Kidney (tissue), 13 donors: ENCODE measurements at regions not wholly inside any gene's neighbourhood (a gene's known extent, or its start where the extent isn't known, plus 50 kb on each side); places are given as distances from the start of the nearest gene placed in this dataset.
"Not testable (repeated sequence)": the region's sequence is repeated elsewhere in the genome, so short reads cannot be mapped to it uniquely, and the experiment has no call there.

Experiments used
- DNase-seq, 5 donors: peaks; one replicate each; pipeline ENCODE4 v3.0.0-alpha.2; 2013 to 2020
- FAIRE-seq: peaks from 2 replicates; lab custom pipeline; 2012; peaks lifted over from hg19 to GRCh38; lab: Jason Lieb, UNC
- H3K27ac ChIP-seq, 2 donors: one replicate each; pipeline ENCODE4 v1.7.0; 2013; ENCODE audit warnings: low read depth in 2 of 2, low read length in 2 of 2, inconsistent platforms in 1 of 2
- H3K27me3 ChIP-seq: one replicate; pipeline ENCODE4 v1.7.1; 2013; ENCODE audit warnings: low read length, inconsistent platforms; ENCODE audit not compliant: control insufficient read depth, insufficient read depth
- H3K36me3 ChIP-seq, 3 donors: one replicate each; pipeline versions ENCODE4 v1.7.0 to v1.7.1; 2013; ENCODE audit warnings: low read length in 3 of 3, control low read depth in 1 of 3, inconsistent platforms in 1 of 3; ENCODE audit not compliant: insufficient read depth in 3 of 3, control insufficient read depth in 2 of 3
- H3K4me1 ChIP-seq, 3 donors: one replicate each; pipeline versions ENCODE4 v1.7.0 to v1.7.1; 2013; ENCODE audit warnings: low read length in 3 of 3, inconsistent platforms in 1 of 3, low read depth in 1 of 3; ENCODE audit not compliant: control insufficient read depth in 2 of 3, insufficient read depth in 2 of 3
- H3K4me3 ChIP-seq, 3 donors: one replicate each; pipeline versions ENCODE4 v1.7.0 to v1.8.1; 2013; ENCODE audit warnings: low read length in 3 of 3, control low read depth in 1 of 3, inconsistent platforms in 1 of 3
- H3K9ac ChIP-seq, 3 donors: one replicate each; pipeline versions ENCODE4 v1.7.0 to v1.7.1; 2013; ENCODE audit warnings: low read length in 3 of 3, control low read depth in 1 of 3, inconsistent platforms in 1 of 3
- H3K9me3 ChIP-seq, 3 donors: one replicate each; pipeline versions ENCODE4 v1.7.0 to v1.7.1; 2013; ENCODE audit warnings: low read length in 3 of 3, control low read depth in 1 of 3, inconsistent platforms in 1 of 3; ENCODE audit not compliant: control insufficient read depth in 2 of 3, insufficient read depth in 1 of 3
- CTCF ChIP-seq: IDR thresholded peaks from 3 replicates; pipeline ENCODE4 v1.5.1; 2012; ENCODE audit warnings: mild to moderate bottlenecking, moderate library complexity, borderline replicate concordance; ENCODE audit not compliant: insufficient read depth; ENCODE audit errors: extremely low read depth
- intact Hi-C: fragments of 100-400 bp; cut with DNase I; formaldehyde crosslinking; loops from one replicate; pipeline ENCODE4 v1.11.1; 2022
- donor health status: control.
- donor health status: control.
- donor health status: control.
- donor health status: control.
- donor health status: control.
- donor health status: DM: yes; HTN: yes; CAD: no.
- donor health status: Normal renal cell carcinoma (clear cell type).

GRCh38 chr17:21774263-21774662, 81.9 kb downstream of the KCNJ18 start:
- no peak for FAIRE-seq
- Histone ChIP-seq H3K36me3 (no peaks in the 10 kb centered on the region), H3K9me3 (no peaks in the 10 kb centered on the region), H3K27me3 (no peaks in the 10 kb centered on the region), H3K4me1 (no peaks in the 10 kb centered on the region), H3K4me3 (no peak overlapping the region), H3K27ac (no peak overlapping the region), H3K9ac (no peak overlapping the region)
- intact Hi-C loops: no loop called here
- no peak for TF ChIP-seq CTCF
- DNase-seq: no peak

- H3K9me3 ChIP-seq, H3K36me3 ChIP-seq, H3K27me3 ChIP-seq, H3K27ac ChIP-seq, H3K4me1 ChIP-seq, H3K4me3 ChIP-seq, H3K9ac ChIP-seq, DNase-seq, FAIRE-seq, intact Hi-C loops: not testable (repeated sequence)
Observed at GRCh38 chr17:21775566-21775965, 83.2 kb downstream of the KCNJ18 start.

GRCh38 chr17:21776921-21777320, 84.6 kb downstream of the KCNJ18 start:
- intact Hi-C loops, H3K36me3 ChIP-seq, H3K4me1 ChIP-seq, H3K4me3 ChIP-seq, H3K27me3 ChIP-seq, FAIRE-seq, H3K27ac ChIP-seq, H3K9me3 ChIP-seq, H3K9ac ChIP-seq, DNase-seq: not testable (repeated sequence)

GRCh38 chr17:21778866-21779265, 86.5 kb downstream of the KCNJ18 start:
- H3K9me3 ChIP-seq, H3K4me1 ChIP-seq, H3K9ac ChIP-seq, H3K36me3 ChIP-seq, FAIRE-seq, H3K27me3 ChIP-seq, DNase-seq, H3K4me3 ChIP-seq, intact Hi-C loops, H3K27ac ChIP-seq: not testable (repeated sequence)

- H3K36me3 ChIP-seq, intact Hi-C loops, FAIRE-seq: not testable (repeated sequence)
Observed at GRCh38 chr17:21780293-21780888, 88.1 kb downstream of the KCNJ18 start.

GRCh38 chr17:21780919-21781665, 88.8 kb downstream of the KCNJ18 start:
- peak in 1 of 5 donors; percentile 29 for DNase-seq
- intact Hi-C loops, FAIRE-seq: not testable (repeated sequence)

More at GRCh38 chr17:21780293-21780888, 88.1 kb downstream of the KCNJ18 start:
- H3K27ac ChIP-seq, H3K27me3 ChIP-seq, H3K4me1 ChIP-seq, H3K9me3 ChIP-seq, H3K9ac ChIP-seq, H3K4me3 ChIP-seq: not testable (repeated sequence)
- peak in 1 of 5 donors; percentile 65 for DNase-seq

GRCh38 chr17:21781666-21782024, 89.3 kb downstream of the KCNJ18 start:
- H3K27me3 ChIP-seq, H3K9me3 ChIP-seq, intact Hi-C loops, H3K4me1 ChIP-seq, H3K4me3 ChIP-seq, H3K36me3 ChIP-seq, H3K9ac ChIP-seq, H3K27ac ChIP-seq, FAIRE-seq: not testable (repeated sequence)
- peak in 1 of 5 donors; percentile 22 for DNase-seq

More at GRCh38 chr17:21780919-21781665, 88.8 kb downstream of the KCNJ18 start:
- H3K9me3 ChIP-seq, H3K27ac ChIP-seq, H3K4me3 ChIP-seq, H3K9ac ChIP-seq, H3K27me3 ChIP-seq, H3K4me1 ChIP-seq, H3K36me3 ChIP-seq: not testable (repeated sequence)
